HG03469 (cell line): ENCODE measurements at regions not wholly inside any gene's neighbourhood (a gene's known extent, or its start where the extent isn't known, plus 50 kb on each side); places are given as distances from the start of the nearest gene placed in this dataset.
"Not testable (repeated sequence)": the region's sequence is repeated elsewhere in the genome, so short reads cannot be mapped to it uniquely, and the experiment has no call there.

Source experiments
- ATAC-seq: cut with Tn5 transposase; IDR thresholded peaks from one replicate; pipeline ENCODE4 v1.9.1; 2021; ENCODE audit warnings: mild to moderate bottlenecking, moderate library complexity, moderate number of reproducible peaks; ENCODE audit not compliant: unreplicated experiment

GRCh38 chr21:17189963-17190362 is 322.9 kb upstream of the CXADR start:
- ATAC-seq, result no peak

DNA sequence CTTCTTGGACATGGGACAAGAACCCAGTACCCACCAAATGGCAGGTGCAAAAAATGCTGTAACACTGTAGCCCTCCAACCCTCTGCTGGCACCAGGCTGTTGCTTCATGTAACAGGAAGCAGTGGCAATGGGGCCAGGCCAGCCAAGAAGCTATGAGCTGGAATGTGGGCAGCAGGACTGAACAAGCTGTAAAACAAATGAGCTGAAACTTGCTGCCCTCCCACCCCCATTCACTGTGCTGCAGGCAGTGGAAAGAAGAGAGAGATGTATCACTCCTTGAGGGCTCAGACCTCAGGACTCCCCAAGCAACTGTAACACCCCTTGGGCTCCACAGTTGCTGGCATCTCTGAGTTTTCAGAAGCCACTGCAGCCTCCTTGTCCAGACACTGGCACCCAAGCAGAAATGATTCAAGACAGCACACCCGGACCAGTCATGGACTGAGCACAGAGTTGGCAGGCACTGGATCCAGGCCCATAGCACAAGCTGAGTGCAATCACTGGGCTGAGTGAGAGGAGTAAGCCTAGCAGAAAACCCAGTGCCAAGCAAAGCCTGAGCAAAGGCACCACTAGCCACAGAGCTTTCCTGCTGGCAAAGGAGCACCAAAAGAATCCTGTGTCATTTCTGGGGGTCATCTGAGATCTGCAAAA is 321.4 kb upstream of the CXADR start:
- ATAC-seq, result no peak

DNA sequence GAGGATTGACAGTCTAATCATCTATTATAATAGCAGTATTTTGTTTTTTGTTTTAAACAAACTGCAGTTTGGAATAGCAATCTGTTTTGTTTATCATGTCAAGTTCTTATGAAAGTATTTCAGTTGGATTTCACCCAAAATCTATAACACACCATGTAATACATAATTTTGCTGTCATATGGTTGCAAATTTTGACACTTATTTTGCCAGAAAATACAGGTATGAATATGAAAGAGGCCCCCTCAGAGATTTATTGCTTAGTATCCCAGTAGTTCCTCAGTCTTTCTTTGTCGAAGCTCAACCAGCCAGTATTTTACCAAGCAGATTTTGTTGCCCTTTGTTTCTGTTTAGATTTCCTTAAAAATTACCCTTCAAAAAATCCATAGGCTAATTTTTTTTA is 317.5 kb upstream of the CXADR start:
- no peak for ATAC-seq

- ATAC-seq, result no peak
These were observed 316.9 kb upstream of the CXADR start for GRCh38 chr21:17195976-17196375.

DNA sequence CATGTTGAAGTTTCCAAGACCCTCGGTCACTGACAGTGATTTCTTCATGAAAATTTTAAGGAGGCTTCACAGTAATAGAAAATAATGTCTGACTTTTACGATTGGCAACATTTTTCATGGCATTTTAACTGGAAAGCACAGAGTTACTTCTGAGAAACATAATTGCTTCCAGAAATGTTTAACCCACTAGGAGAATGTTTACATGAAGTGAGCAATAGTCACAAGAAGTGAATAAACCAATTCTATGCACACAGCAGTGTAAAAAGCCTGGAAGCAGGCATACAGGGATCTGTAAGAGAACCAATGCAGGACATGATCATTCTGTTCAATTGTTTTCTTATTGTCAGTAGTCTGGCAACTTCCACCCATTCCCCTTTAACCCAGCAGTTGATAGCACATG is 316.2 kb upstream of the CXADR start:
- no peak for ATAC-seq

- ATAC-seq, result no peak
These were observed 314.8 kb upstream of the CXADR start for GRCh38 chr21:17197996-17198395.

- ATAC-seq, result no peak
These were observed 312.6 kb upstream of the CXADR start for GRCh38 chr21:17200250-17200649.

DNA sequence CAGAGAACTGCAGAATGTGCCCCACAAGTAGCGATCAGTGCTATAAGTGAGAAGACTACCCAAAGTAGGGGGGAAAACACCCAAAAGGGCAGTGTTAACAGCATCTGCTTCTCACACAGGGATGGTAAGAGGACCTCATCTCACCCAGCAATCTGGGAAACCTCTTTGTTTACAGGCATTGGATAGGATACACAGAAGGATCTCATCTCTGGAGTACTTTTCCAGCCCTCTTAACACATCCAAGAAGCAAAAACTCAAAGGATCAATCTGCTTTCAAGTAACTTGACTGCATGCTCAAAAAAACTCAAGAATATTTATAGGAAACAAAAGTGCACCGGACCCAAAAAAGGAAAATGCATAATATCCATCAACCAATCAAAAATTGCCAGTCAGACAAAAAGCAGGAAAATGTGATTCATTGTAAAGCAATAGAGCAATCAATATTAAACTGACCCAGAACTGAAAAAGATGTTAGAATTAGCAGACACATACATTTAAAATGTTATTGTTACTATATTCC is 311.0 kb upstream of the CXADR start:
- ATAC-seq, result no peak

- ATAC-seq, result no peak
These were observed 298.0 kb upstream of the CXADR start for GRCh38 chr21:17214801-17215200.

DNA sequence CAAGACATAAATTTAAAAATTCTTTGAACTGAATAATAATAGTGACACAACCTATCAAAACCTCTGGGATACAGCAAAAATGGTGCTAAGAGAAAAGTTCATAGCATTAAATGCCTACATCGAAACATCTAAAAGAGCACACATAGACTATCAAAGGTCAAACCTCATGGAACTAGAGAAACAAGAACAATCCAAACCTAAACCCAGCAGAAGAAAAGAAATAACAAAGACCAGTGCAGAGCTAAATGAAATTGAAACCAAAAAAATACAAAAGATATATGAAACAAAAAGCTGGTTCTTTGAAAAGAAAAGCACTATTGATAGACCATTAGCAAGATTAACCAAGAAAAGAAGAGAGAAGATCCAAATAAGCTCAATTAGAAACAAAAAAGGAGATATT is 293.8 kb upstream of the CXADR start:
- not testable (repeated sequence) for ATAC-seq

GRCh38 chr21:17231124-17231523 is 281.7 kb upstream of the CXADR start:
- no peak for ATAC-seq

DNA sequence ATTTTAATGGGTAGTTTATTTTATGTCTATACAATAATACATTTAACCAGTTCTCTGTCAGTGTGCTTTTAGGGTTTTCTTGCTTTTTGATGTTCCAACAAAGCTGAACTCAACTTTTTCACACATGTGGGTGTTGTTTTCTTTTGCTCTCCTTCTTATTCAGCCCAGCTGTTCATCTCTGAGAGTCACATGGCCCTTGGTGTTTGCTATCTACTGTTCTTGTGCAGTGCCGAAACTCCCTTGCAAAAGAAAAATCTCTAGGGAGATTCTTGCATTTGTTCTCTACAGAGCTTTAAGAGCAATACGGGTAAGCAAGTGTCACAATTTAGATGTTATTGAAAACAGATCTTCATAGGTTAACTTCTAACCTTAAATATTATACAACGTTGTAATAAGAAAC is 281.1 kb upstream of the CXADR start:
- no peak for ATAC-seq

GRCh38 chr21:17238468-17238867 is 274.4 kb upstream of the CXADR start:
- no peak for ATAC-seq

DNA sequence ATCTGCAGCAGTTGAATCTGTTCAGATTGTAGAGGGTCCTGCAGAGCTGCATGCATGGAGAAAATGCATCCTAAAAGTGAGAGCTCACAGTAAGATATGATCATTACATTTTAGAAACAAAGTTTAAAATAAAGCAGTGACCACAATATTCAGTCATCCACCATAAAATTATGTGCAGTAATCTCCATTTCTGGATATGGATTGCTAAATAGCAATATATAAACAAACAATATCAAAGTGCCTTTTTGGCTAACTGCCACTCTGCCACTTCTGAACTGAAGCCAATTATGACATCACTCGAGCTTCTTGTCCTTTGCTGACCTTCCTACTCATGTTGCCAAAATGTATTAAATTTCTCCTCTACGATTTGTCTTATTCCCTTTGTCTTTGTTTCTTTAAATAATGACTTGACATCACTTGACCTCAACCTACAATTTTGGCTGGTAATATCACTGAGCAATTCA is 262.0 kb upstream of the CXADR start:
- no peak for ATAC-seq

- ATAC-seq, result no peak
These were observed 255.1 kb upstream of the CXADR start for GRCh38 chr21:17257784-17258183.

DNA sequence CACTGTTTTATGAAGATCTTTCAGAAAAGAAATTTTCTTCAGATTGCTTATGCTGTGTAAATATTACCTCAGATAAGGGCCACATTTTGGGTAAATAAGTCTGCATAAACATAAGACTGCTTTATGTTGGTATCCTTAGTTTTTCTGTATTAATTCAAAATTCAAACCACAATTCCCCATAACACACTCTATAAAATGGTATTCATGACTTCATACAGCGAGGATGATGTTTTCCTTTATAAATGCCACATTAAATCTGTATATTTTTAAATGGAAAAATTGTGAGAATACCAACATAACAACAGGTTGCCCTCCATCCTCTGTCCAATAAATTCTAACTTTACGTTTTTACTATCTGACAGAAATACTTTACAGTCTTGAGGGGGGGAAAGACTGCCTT is 248.7 kb upstream of the CXADR start:
- ATAC-seq, result no peak

DNA sequence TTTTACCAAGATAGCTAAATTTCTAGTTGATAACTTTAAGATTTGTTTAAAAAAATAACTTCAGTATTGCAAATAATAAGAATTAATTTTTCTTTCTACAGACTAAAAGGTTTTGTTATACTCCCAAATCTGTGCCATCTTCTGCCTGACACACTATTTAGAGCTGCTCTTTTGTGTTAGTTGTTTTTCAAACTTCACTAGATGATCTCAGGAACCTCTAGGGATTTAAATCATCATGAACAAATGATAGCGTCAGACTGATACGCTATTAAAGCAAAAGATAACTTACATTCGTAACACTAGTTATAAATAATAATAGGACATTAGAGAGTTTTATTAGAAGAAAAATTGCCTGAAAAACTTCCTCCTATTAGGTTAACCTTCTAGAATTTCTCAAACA is 243.1 kb upstream of the CXADR start:
- no peak for ATAC-seq

DNA sequence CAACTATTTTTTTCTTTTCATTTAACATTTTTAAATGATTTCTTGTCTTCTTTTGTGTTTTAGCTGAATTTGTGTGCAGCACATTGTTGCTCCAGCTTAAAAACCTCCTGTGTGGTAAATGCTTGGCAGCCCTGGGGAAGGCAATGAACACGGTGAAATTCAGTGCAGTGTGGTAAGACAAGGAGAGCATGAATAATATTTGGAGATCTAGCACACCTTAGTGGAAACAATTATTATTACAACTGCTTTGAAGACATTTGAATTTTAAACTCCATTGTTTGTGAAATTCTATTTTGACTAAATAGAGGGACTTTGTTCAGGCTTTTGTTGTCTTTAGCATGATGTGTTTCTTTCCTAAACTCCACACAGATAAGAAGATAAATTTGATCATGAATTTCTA is 242.6 kb upstream of the CXADR start:
- ATAC-seq, result no peak

DNA sequence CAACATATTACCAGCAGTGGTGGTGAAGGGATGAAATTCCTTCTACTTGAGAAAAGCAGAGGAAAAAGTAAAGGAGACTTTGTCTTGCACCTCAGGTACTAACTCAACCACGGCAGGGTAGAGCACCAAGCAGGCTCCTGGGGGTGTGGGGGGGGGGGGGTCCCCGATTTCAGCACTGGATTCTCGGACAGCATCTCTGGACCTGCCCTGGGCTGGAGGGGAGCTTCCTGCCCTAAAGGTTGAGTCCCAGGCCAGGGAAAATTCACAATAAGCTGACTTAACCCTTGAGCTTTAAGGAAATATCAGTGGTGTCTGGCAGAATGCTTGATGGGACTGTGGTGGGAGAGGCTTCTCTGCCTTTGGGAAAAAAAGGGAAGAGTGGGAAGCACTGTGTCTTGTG is 233.2 kb upstream of the CXADR start:
- no peak for ATAC-seq

GRCh38 chr21:17293016-17293562 is 219.8 kb upstream of the CXADR start:
- not testable (repeated sequence) for ATAC-seq

DNA sequence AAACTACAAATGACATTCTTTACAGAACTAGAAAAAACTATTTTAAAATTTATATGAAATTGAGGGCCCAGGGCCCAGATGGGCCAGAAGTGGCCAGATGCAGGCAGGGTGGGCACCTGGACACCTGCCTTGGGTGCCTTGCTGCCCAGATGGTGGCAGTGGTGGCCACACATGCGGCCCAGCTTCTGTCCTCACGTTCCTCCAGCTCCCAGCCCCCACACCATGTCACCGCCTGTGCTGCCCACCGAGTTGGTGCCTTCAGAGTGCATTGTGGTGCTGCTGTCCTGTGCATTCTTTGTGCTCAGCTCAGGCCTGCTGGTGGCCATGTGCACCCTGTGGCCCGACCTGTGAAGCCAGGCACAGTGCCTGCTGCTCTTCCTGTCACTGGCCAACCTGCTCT is 216.8 kb upstream of the CXADR start:
- ATAC-seq, result no peak

- ATAC-seq, result not testable (repeated sequence)
These were observed 213.3 kb upstream of the CXADR start for GRCh38 chr21:17299576-17299975.

- ATAC-seq, result not testable (repeated sequence)
These were observed 185.1 kb upstream of the CXADR start for GRCh38 chr21:17327715-17328114.
